ENCODE measurements at regions not wholly inside any gene's neighbourhood (a gene's known extent, or its start where the extent isn't known, plus 50 kb on each side); places are given as distances from the start of the nearest gene placed in this dataset.

- Histone ChIP-seq H3K27me3 (ENCODE audit: control insufficient read depth, insufficient read depth) (no peaks in the 10 kb centered on the region), H3K27ac (ENCODE audit: low read length) (no peak overlapping the region), H3K4me1 (ENCODE audit: control insufficient read depth, insufficient read depth, low read length) (peaks cover 4% of the 10 kb centered on the region), H3K4me3 (ENCODE audit: low read length) (no peak overlapping the region), H3K9me3 (ENCODE audit: control insufficient read depth, low read length) (no peaks in the 10 kb centered on the region)
- 96% methylated on average over 1 of the region's 1 CpG for WGBS
- intact Hi-C loops (cut with DNase I) = no loop called here
- ATAC-seq = no peak
- DNase-seq = no peak
These were observed 77.8 kb upstream of the BTG1 start for GRCh38 chr12:92223481-92223880.

- ATAC-seq = no peak
- Histone ChIP-seq H3K4me1 (ENCODE audit: control insufficient read depth, insufficient read depth, low read length) (peaks cover 4% of the 10 kb centered on the region), H3K27me3 (ENCODE audit: control insufficient read depth, insufficient read depth) (no peaks in the 10 kb centered on the region), H3K4me3 (ENCODE audit: low read length) (no peak overlapping the region), H3K9me3 (ENCODE audit: control insufficient read depth, low read length) (no peaks in the 10 kb centered on the region), H3K27ac (ENCODE audit: low read length) (no peak overlapping the region)
- intact Hi-C loops (cut with DNase I) = no loop called here
- DNase-seq = no peak
- 87% methylated on average over 5 of the region's 5 CpGs for WGBS
These were observed 76.1 kb upstream of the BTG1 start for GRCh38 chr12:92221656-92222315.

GRCh38 chr12:92218394-92219077, 72.9 kb upstream of the BTG1 start:
- ATAC-seq (no peak), DNase-seq (no peak)
- H3K27me3 ChIP-seq (ENCODE audit: control insufficient read depth, insufficient read depth) = no peaks in the 10 kb centered on the region
- no peak overlapping the region for H3K4me3 ChIP-seq (ENCODE audit: low read length)
- intact Hi-C loops (cut with DNase I) = no loop called here
- no peaks in the 10 kb centered on the region for H3K4me1 ChIP-seq (ENCODE audit: control insufficient read depth, insufficient read depth, low read length)
- 92% methylated on average over 3 of the region's 3 CpGs for WGBS
- H3K9me3 ChIP-seq (ENCODE audit: control insufficient read depth, low read length) = no peaks in the 10 kb centered on the region
- H3K27ac ChIP-seq (ENCODE audit: low read length) = no peak overlapping the region

- no peak overlapping the region for H3K4me3 ChIP-seq (ENCODE audit: low read length)
- intact Hi-C loops (cut with DNase I) = no loop called here
- H3K4me1 ChIP-seq (ENCODE audit: control insufficient read depth, insufficient read depth, low read length) = no peaks in the 10 kb centered on the region
- no peak overlapping the region for H3K27ac ChIP-seq (ENCODE audit: low read length)
- ATAC-seq (no peak), DNase-seq (no peak)
- H3K27me3 ChIP-seq (ENCODE audit: control insufficient read depth, insufficient read depth) = no peaks in the 10 kb centered on the region
- WGBS = 30% methylated on average over 1 of the region's 1 CpG
- H3K9me3 ChIP-seq (ENCODE audit: control insufficient read depth, low read length) = no peaks in the 10 kb centered on the region
These were observed 70.4 kb upstream of the BTG1 start for GRCh38 chr12:92216092-92216491.

- H3K27ac ChIP-seq (ENCODE audit: low read length) = no peak overlapping the region
- 99% methylated on average over 5 of the region's 5 CpGs for WGBS
- ATAC-seq = no peak
These were observed 69.7 kb upstream of the BTG1 start for GRCh38 chr12:92215358-92215757.

GRCh38 chr12:92213166-92213565, 67.5 kb upstream of the BTG1 start:
- no peak overlapping the region for H3K4me3 ChIP-seq (ENCODE audit: low read length)
- no peak for DNase-seq
- H3K4me1 ChIP-seq (ENCODE audit: control insufficient read depth, insufficient read depth, low read length) = no peaks in the 10 kb centered on the region
- no peaks in the 10 kb centered on the region for H3K9me3 ChIP-seq (ENCODE audit: control insufficient read depth, low read length)
- WGBS = 79% methylated on average over 2 of the region's 2 CpGs
- no peak for ATAC-seq
- intact Hi-C loops (cut with DNase I) = no loop called here
- H3K27me3 ChIP-seq (ENCODE audit: control insufficient read depth, insufficient read depth) = no peaks in the 10 kb centered on the region
- no peak overlapping the region for H3K27ac ChIP-seq (ENCODE audit: low read length)

More at GRCh38 chr12:92215358-92215757, 69.7 kb upstream of the BTG1 start:
- Histone ChIP-seq H3K9me3 (ENCODE audit: control insufficient read depth, low read length) (no peaks in the 10 kb centered on the region), H3K4me1 (ENCODE audit: control insufficient read depth, insufficient read depth, low read length) (no peaks in the 10 kb centered on the region), H3K27me3 (ENCODE audit: control insufficient read depth, insufficient read depth) (no peaks in the 10 kb centered on the region), H3K4me3 (ENCODE audit: low read length) (no peak overlapping the region)
- intact Hi-C loops (cut with DNase I) = no loop called here
- DNase-seq = no peak

- Histone ChIP-seq H3K4me1 (ENCODE audit: control insufficient read depth, insufficient read depth, low read length) (no peaks in the 10 kb centered on the region), H3K27ac (ENCODE audit: low read length) (no peak overlapping the region), H3K9me3 (ENCODE audit: control insufficient read depth, low read length) (no peaks in the 10 kb centered on the region), H3K4me3 (ENCODE audit: low read length) (no peak overlapping the region), H3K27me3 (ENCODE audit: control insufficient read depth, insufficient read depth) (no peaks in the 10 kb centered on the region)
- no peak for DNase-seq
- ATAC-seq = no peak
- intact Hi-C loops (cut with DNase I) = no loop called here
- WGBS = 94% methylated on average over 4 of the region's 4 CpGs
These were observed 64.4 kb upstream of the BTG1 start for GRCh38 chr12:92210071-92210470.

- DNase-seq (no peak), ATAC-seq (peak; percentile 82 to 95)
- no peak overlapping the region for H3K27ac ChIP-seq (ENCODE audit: low read length)
- H3K27me3 ChIP-seq (ENCODE audit: control insufficient read depth, insufficient read depth) = no peaks in the 10 kb centered on the region
- 45% methylated on average over 6 of the region's 6 CpGs for WGBS
- H3K4me1 ChIP-seq (ENCODE audit: control insufficient read depth, insufficient read depth, low read length) = no peaks in the 10 kb centered on the region
- no peaks in the 10 kb centered on the region for H3K9me3 ChIP-seq (ENCODE audit: control insufficient read depth, low read length)
- intact Hi-C loops (cut with DNase I) = no loop called here
- H3K4me3 ChIP-seq (ENCODE audit: low read length) = no peak overlapping the region
These were observed 63.0 kb upstream of the BTG1 start for GRCh38 chr12:92208613-92209121.

GRCh38 chr12:92206596-92206995, 61.0 kb upstream of the BTG1 start:
- WGBS = 99% methylated on average over 1 of the region's 1 CpG
- DNase-seq (no peak), ATAC-seq (no peak)
- intact Hi-C loops (cut with DNase I) = no loop called here
- Histone ChIP-seq H3K27ac (ENCODE audit: low read length) (no peak overlapping the region), H3K4me3 (ENCODE audit: low read length) (no peak overlapping the region), H3K9me3 (ENCODE audit: control insufficient read depth, low read length) (no peaks in the 10 kb centered on the region), H3K4me1 (ENCODE audit: control insufficient read depth, insufficient read depth, low read length) (no peaks in the 10 kb centered on the region), H3K27me3 (ENCODE audit: control insufficient read depth, insufficient read depth) (no peaks in the 10 kb centered on the region)

- H3K4me3 ChIP-seq (ENCODE audit: low read length) = no peak overlapping the region
- H3K27me3 ChIP-seq (ENCODE audit: control insufficient read depth, insufficient read depth) = no peaks in the 10 kb centered on the region
- H3K9me3 ChIP-seq (ENCODE audit: control insufficient read depth, low read length) = no peaks in the 10 kb centered on the region
- no peaks in the 10 kb centered on the region for H3K4me1 ChIP-seq (ENCODE audit: control insufficient read depth, insufficient read depth, low read length)
- intact Hi-C loops (cut with DNase I) = no loop called here
- DNase-seq = no peak
- 92% methylated on average over 1 of the region's 1 CpG for whole genome bisulfite sequencing
- no peak for ATAC-seq
- H3K27ac ChIP-seq (ENCODE audit: low read length) = no peak overlapping the region
These were observed 60.4 kb upstream of the BTG1 start for GRCh38 chr12:92206011-92206410.

GRCh38 chr12:92199819-92200576, 54.4 kb upstream of the BTG1 start:
- Histone ChIP-seq H3K27me3 (ENCODE audit: control insufficient read depth, insufficient read depth) (no peaks in the 10 kb centered on the region), H3K9me3 (ENCODE audit: control insufficient read depth, low read length) (no peaks in the 10 kb centered on the region), H3K4me1 (ENCODE audit: control insufficient read depth, insufficient read depth, low read length) (no peaks in the 10 kb centered on the region), H3K27ac (ENCODE audit: low read length) (no peak overlapping the region), H3K4me3 (ENCODE audit: low read length) (no peak overlapping the region)
- intact Hi-C loops (cut with DNase I) = no loop called here
- DNase-seq (no peak), ATAC-seq (peak; percentile 19 to 64)
- 64% methylated on average over 6 of the region's 6 CpGs for WGBS

All from right cardiac atrium (tissue), 5 donors.